ENCODE measurements at regions not wholly inside any gene's neighbourhood (a gene's known extent, or its start where the extent isn't known, plus 50 kb on each side); places are given as distances from the start of the nearest gene placed in this dataset.
"Not testable (repeated sequence)": the region's sequence is repeated elsewhere in the genome, so short reads cannot be mapped to it uniquely, and the experiment has no call there.

- TF ChIP-seq CTCF (IDR thresholded peaks at IDR 0.05); ZFX (IDR thresholded peaks at IDR 0.05; ENCODE audit: borderline replicate concordance): not testable (repeated sequence)
These were observed 1073.9 kb downstream of the RPIA start for GRCh38 chr2:89765361-89765718.
